Ammon's horn (tissue), 1 donor: ENCODE measurements at regions not wholly inside any gene's neighbourhood (a gene's known extent, or its start where the extent isn't known, plus 50 kb on each side); places are given as distances from the start of the nearest gene placed in this dataset.
"Not testable (repeated sequence)": the region's sequence is repeated elsewhere in the genome, so short reads cannot be mapped to it uniquely, and the experiment has no call there.

ENCODE experiments used
- DNase-seq: peaks from one replicate; pipeline ENCODE4 v3.0.0-alpha.2; 2016; ENCODE audit warnings: low spot score

DNA sequence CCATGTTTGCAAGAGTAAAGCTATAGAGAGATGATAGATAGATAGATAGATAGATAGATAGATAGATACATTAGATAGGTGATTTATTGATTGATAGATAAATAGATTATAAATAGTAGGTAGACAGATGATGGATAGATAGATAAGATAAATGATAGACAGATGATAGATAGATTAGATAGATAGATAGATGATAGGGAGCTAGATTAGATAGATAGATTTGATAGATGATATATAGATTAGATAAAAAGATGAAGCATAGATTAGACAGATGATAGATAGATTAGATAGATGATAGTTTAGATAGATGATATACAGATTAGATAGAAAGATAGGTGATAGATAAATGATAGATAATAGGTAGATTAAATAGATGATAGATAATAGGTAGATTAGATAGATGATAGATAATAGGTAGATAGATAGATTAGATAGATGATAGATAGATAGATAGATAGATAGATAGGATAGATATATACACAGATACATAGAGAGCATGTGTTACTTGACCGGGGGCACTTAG is 243.3 kb upstream of the FOXK1 start:
- DNase-seq = no peak

DNA sequence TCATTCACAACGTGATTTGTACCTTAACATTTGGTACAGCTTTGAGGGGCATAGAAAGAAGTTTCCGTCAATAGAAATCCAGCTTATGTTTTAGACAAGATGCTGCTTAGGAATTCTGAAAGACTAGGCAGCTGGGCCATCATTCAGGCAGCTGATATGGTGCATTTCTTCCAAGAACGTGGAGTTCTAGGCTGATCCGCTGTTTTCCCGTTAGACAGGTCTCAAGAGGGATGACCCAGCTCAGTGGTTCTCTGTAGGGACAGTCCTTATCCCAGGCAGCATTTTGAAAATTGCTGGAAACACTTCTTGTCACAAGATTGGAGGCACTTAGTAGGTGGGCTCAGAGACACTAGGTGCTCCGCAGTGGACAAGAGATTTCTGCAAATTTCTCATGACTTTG is 242.7 kb upstream of the FOXK1 start:
- no peak for DNase-seq

DNA sequence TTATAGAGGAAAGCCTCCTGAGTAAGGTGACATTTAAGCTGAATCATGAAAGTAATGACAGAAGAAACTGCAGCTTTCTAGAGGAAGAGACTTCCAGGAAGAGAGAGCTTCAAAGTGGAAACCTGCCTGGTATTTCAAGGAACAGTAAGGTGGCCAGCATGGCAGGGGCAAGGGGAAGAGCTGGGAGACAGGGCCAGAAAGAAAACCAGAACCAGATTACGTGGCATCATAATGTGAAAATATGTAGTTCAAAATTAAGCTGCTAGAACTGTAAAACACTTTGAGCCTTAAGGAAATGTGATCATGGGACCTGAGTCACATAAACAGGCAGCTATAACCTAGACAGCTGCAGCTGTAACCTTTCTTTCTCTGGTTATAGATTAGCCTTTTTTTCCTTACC is 238.0 kb upstream of the FOXK1 start:
- no peak for DNase-seq

DNA sequence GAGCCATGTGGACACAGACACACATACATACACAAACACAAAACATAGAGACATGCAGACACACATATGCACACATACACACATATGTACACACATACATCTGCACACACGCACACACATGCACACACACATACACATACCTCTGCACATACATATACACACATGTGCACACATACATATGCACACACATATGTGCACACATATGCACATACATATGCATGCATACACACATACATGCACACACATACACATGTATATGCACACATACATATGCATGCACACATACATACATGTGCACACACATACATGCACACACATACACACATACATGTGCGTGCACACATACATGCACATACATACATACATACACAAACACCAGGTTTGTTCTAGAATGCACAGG is 236.3 kb upstream of the FOXK1 start:
- no peak for DNase-seq

DNA sequence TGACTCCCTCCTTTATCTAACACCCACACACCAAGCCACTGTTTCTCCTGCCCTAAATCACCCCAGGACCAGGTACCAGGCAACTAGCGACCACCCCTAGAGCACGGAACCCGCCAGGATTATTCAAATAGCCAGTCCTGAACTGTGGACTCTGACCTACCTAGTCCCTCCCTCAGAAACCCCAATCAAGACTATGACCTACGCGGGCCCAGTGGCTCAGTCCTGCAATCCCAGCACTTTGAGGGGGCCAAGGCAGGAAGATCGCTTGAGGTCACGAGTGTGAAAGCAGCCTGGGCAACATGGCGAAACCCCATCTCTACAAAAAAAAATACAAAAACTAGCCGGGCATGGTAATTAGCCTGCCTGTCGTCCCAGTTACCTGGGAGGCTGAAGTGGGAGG is 232.8 kb upstream of the FOXK1 start:
- no peak for DNase-seq

DNA sequence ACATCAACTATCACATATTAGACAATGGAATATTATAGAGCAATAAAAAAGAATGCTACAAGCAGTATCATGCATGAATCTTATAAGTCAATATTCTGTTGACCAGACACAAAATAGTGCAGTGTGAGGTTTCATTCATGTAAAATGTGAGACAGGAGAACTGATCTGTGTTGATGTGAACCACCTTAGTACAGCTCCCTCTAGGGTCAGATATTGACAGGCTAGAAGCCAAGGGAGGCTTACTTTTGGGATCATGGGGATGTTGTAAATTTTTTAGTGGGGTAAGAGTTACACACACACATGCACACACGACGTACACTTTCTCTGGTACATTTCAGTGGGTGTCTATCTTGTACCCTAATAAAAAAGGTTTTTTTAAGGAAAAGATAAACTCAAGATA is 231.6 kb upstream of the FOXK1 start:
- DNase-seq = no peak

DNA sequence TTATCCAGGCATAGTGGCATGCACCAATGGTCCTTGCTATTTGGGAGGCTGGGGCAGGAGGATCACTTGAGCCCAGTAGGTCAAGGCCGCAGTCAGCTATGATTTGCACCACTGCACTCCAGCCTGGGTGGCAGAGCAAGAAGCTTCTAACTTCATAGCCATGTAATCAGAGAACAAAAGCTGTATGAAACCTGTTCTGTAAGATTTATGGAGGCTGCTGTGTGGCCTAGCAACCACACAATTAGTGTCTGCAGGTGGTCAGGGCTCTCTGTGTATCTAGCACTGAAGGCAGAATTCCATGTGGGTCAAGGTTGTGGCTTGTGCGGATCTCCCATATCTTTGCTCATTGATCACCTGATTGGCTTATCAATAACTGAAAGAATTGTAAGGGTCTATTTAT is 221.5 kb upstream of the FOXK1 start:
- no peak for DNase-seq

DNA sequence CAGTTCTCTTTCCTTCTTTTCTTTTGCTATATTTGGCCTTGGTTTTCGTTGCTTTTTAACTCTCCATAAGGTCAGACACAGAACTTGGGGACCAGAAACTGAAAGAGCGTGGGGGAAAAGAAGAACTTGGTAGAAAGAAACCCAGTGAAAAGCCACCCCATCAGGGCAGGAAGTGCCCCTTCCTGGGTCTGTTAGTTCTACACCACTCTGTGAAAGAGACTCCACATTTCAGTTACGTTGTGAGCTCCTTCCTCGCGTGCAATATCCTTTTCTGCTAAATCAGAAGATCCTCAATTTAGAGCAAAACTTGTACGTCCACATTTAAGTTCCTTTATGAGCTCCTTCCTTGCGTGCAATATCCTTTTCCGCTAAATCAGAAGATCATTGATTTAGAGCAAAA is 220.6 kb upstream of the FOXK1 start:
- peak; percentile 48 for DNase-seq

DNA sequence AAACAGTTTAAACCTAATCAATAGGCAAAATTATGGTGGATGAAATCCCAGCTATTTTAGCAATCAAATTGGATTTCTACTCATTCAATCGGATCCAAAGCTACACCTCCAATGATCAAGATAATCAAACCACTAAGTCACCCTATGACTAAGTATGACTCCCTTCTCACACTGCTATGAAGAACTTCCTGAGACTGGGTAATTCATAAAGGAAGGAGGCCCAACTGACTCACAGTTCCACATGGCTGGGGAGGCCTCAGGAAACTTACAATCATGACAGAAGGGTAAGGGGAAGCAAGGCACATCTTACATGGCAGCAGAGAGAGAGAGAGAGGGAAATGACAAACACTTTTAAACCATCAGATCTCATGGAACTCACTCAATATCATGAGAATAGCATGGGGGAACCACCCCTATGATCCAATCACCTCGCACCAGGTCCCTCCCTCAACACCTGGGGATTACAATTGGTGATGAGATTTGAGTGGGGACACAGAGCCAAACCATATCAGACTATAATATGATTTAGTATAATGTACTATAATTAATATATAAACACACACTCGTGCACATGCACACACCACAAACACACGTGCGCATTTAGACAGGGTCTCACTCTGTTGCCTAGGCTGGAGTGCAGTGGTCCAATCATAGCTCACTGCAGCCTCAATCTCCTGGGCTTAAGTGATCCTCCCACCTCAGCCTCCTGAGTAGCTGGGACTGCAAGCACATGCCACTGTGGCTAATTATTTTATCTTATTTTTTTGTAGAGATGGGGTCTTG is 213.6 kb upstream of the FOXK1 start:
- no peak for DNase-seq

DNA sequence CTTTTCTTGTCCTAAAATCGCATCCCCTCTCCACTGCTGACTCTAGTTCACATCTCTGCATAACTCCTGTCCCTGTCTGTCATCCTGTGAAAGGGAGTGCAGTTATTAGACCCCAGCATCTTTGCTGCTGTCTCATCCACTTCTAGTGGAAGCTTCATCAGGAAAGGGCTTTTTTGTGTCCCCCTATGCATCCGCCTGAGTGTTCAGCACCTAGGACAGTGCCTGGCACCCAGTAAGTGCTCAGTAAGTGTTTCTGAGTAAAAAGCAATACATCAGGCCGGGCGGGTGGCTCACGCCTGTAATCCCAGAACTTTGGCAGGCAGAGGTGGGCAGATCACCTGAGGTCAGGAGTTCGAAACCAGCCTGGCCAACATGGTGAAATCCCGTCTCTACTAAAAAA is 211.8 kb upstream of the FOXK1 start:
- DNase-seq = no peak

DNA sequence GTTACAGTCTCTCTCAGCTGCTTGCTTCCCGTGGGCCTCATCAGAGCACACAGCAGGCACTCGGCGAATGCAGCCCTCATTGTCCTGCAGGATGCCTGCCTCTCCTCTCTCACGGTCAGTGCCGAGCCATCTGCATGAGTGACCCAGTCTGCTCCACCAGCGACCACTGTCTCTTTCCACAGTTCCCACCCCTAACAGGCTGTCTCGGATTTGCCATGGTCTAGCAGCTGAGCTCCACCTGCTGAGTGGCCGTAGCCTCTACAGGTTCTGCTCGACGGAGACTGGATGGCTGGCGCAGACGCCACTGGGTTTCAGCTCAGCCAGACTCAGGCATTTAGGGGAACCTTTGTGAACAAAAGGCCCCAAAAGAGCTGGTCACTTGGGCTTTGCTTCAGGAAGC is 209.4 kb upstream of the FOXK1 start:
- no peak for DNase-seq

DNA sequence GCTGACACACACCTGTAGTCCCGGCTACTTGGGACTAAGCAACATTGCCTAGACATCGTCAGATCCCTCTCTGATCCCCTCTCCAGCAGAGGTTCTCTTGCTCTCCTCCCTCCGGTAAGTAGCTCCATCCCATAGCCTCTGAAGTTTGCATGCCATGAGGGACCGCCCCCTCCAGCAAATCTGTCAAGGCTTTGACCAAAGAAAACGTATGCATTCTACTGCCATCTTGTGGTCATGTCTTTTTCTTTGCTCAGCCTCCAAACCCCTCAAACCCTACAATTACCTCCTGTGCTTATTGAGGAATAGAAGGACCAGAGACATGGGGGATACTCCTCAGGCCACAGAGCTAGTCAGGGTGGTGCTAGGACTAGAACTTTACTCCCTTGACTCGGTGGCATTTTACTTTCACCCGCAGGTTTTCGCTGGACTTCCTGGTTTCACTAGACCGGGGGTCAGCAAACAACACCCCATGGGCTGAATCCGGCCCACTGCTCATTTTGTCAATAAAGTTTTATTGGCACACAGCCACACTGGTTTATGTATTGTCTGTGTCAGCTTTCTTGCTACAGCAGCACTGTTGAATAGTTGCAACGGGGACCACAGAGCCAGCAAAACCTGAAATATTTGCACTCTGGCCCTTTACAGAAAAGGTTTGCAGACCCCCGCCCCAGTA is 202.6 kb upstream of the FOXK1 start:
- DNase-seq = peak; percentile 39

DNA sequence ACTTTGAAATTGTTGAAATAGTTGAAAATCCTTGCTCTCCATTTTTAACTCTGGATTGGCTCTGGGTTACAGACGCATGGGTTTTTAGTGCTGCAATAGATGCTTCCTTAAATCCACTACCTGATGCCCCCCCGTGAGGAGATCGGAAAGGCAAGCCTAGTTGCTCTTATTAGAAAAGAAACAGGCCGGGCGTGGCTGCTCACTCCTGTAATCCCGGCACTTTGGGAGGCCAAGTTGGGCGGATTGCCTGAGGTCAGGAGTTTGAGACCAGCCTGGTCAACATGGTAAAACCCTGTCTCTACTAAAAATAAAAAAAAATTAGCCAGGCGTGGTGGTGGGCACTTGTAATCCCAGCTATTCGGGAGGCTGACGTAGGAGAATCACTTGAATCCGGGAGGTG is 202.0 kb upstream of the FOXK1 start:
- DNase-seq = not testable (repeated sequence)

DNA sequence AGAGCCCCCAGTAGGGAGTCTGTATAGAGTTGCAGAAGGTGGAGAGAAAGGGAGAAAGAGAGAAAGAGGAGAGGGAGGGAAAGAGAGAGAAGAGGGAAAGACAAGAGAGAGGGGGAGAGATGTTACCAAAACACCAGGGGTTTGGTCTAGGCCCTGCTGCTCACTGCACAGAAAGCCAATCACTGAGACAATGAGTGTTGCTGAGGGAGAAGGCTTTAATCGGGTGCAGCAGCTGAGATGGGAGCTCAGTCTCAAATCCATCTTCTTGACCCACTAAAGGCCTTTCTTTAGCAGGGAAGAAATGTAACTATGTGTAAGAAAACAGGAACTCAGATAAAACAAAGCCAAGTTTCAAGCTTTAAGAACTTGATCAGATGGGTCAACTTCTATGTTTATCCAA is 198.2 kb upstream of the FOXK1 start:
- DNase-seq = no peak

DNA sequence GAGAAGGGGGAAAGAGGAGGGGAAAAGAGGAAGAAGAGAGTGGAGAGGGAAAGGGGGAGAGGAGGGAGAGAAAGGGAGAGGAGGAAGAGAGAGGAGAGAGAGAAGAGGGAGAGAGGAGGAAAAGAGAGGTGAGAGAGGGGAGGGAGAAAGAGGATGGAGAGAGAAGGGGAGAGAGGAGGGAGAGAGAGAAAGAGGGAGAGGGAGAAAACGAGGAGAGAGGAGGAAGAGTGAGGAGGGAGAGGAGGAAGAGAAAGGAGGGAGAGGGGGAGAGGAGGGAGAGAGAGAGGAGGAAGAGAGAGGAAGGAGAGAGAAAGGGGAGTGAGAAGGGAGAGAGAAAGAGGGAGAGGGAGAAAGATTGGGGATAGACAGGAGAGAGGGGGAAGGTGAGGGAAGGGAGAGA is 197.6 kb upstream of the FOXK1 start:
- no peak for DNase-seq

DNA sequence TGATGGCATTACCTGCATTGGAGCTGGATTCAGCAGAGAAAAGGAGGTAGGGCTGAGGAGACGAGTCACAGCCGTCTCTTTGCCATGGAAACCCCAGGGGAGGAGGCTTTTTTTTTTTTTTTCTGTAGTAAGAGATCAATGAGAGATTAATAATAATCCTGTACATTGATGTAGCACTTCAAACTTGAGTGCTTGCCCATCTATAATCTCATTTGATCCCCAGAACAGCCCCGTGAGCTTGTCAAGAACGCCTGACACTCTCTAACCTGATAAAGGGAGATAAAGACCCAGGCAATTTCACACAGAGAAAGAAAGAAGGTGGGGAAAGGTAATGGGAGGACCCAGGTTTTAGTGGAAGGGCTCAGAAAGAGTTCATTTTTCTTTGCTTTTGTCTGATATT is 195.2 kb upstream of the FOXK1 start:
- no peak for DNase-seq

DNA sequence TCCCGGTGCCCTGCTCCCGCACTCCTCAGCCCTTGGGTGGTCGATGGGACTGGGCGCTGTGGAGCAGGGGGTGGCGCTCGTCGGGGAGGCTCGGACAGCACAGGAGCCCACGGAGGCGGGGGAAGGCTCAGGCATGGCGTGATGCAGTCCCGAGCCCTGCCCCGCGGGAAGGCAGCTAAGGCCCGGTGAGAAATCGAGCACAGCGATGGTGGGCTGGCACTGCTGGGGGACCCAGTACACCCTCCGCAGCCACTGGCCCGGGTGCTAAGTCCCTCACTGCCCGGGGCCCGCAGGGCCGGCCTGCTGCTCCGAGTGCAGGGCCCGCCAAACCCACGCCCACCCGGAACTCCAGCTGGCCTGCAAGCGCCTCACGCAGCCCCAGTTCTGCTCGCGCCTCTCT is 185.2 kb upstream of the FOXK1 start:
- DNase-seq = not testable (repeated sequence)

DNA sequence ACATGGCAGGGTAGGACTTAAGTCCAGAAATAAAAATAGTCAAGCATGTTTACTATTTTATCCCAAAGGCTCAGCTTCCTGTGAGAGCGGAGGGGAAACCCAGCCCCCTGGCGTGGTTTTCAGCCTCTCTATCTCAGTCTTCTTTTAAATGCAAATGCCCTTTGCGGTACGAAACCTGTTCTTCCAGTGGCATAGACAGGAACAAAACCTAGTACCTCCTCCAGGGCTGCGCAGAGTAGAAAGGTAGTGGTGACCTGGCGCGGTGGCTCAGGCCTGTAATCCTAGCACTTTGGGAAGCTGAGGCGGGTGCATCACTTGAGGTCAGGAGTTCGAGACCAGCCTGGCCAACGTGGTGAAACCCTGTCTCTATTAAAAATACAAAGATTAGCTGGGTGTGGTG is 181.3 kb upstream of the FOXK1 start:
- no peak for DNase-seq

DNA sequence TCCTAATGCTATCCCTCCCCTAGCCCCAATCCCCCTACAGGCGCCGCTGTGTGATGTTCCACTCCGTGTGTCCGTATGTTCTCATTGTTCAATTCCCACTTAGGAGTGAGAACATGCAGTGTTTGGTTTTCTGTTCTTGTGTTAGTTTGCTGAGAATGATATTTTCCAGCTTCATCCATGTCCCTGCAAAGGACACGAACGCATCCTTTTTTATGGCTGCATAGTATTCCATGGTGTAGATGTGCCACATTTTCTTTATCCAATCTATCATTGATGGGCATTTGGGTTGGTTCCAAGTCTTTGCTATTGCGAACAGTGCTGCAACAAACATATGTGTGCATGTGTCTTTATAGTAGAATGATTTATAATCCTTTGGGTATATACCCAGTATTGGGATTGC is 174.2 kb upstream of the FOXK1 start:
- DNase-seq = not testable (repeated sequence)

DNA sequence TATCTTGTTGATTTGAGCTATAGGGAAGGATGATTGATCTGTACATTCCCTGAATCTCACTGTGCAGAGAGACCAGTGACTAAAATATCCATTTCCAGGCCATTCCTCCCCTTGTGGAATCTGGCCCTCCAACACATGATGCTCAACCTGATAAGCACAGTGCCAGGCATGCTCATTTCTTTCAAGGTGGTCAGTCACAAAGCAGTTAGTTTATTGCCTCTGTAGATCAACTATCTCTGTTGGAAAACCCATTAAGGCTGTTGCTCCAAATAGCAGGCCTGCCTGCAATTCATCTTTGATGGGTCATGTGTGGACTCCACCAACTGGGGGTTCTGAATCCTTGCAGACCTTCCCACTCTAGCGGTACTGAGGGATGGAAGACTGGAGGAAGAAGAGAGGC is 168.6 kb upstream of the FOXK1 start:
- DNase-seq = no peak

DNA sequence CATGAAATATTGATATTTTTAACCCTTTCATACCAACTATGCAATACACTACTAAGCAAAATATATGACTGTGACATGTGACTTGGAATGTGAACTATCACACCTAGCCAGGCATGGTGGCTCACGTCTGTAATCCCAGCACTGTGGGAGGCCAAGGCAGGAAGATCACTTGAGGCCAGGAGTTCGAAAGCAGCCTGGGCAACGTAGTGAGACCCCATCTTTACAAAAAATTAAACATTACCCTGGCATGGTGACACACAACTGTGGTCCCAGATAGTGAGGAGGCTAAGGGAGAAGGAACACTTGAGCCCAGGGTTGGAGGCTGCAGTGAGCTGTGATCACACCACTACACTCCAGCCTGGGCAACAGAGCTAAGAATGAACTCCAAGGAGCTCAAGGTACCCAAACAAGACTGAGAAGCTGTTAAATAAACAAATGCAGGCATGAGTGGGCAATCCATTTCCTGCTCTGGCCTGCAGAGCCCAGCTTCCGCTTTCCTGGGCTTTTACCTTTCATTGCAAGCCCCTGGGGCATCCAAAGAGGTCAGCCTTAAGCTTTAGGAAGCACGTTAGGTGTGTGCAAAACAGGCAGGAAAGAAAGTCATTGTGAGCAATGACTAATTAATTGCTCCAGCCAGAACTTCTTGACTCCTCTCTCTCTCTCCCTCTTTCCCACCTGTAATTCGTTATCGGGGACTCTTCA is 162.1 kb upstream of the FOXK1 start:
- DNase-seq = no peak

DNA sequence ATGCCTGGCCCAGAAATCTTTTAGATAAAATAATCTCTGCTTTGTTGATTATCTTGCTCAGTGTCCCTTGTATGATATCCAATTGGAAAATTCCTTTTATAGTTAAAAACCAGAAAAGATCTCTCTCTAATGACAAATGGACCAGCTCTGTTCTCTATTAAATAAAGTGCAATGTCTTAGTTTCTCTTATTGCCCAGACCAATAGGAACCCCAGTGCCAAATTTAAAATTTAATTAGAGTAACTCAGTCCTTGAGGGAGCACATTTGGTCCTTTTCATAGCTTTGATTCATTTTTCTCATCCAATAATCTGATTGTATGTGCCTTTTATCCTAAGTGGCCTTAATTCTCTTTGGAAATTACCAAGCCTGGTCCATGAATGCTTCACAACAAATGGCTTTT is 158.9 kb upstream of the FOXK1 start:
- DNase-seq = no peak

DNA sequence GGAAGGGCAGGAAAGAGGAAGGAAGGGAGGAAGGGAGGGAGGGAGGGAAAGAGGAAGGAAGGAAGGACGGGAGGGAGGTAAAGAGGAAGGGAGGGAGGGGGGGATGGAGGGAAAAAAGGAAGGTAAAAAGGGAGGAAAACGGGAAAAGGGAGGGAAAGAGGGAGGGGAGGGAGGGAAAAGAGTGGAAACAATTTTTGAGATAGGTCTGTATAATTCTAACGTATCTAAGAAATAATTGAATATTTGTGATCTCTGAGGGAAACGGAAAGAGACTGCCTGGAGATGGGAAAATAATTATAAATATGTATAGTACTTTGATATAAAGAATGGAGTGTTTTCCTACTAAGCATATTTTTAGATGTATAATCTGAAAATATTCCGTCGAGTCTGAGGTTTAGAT is 158.2 kb upstream of the FOXK1 start:
- no peak for DNase-seq
